Tongue (tissue), 1 donor: ENCODE measurements at regions not wholly inside any gene's neighbourhood (a gene's known extent, or its start where the extent isn't known, plus 50 kb on each side); places are given as distances from the start of the nearest gene placed in this dataset.
"Not testable (repeated sequence)": the region's sequence is repeated elsewhere in the genome, so short reads cannot be mapped to it uniquely, and the experiment has no call there.

Experiments used
- DNase-seq: peaks from one replicate; pipeline ENCODE4 v3.0.0-alpha.2; 2015

DNA sequence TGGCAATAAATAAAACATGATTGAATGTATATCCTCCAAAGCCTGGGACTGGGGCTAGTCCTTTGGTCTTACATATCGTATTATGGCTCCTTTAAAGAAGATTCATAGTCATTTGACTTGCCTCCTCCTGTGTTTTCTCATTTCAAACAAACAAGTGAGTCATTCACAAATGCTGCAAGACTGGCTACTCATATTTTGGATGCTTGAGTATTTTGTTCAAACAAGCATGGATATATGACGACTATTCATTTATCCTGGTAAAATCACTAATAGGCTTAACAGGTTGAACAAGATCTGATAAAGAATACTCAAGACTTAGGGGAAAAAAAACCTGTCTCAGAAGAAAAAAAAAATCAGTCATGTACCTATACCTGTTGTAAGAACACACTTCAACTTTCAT is 111.1 kb upstream of the CCDC28A start:
- DNase-seq, result peak; percentile 22

DNA sequence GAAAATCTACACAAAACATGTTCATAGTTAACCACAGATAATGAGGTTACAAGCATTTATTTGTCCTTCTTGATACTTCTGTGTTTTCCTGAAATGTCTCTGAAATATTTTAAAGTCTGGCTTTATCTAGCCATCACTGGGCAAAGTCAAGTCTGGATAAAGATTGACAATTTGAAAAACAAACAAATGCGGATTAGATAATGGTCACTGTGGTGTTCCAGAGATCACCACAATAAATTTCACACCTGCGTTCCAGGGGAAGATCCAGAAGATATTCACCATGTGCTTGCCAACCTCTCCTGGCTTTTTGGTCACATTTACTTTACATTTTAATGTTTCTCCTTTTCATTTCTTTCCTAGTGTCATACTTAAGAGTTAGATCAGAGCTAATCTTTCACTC is 109.7 kb upstream of the CCDC28A start:
- no peak for DNase-seq

DNA sequence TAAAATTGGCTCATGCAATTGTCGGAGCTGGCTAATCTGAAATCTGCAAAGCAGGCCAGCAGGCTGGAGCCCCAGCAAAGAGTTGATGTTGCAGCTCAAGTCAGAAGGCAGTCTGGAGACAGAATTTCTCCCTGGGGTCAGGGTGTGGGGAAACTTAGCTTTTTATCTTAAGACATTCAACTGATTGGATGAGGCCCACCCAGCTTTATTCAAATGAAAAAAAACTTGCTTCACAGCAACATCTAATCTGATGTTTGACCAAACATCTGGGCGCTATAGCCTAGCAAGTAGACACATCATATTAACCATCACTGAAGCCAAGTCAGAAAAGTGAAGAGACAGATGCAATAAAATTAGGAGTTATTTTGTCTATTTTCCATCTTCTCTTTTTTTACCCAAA is 108.8 kb upstream of the CCDC28A start:
- no peak for DNase-seq

DNA sequence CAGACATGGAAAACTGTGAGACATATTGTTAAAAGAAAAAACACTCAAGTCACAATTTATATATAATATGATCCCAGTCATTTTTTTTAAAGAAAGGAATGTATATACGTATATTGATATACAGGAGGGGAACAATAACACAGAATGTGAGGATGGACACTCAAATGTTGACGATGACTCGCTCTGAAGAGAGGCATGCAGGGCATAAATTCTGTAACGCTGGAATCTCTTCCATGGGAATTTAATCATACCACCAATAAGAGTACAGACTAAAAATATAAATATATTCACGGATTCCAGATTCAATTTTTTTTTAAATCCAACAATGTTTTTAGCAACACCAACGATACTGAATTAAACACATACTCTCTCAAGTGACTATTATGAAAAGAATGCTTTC is 106.9 kb upstream of the CCDC28A start:
- no peak for DNase-seq

- DNase-seq, result no peak
These were observed 106.2 kb upstream of the CCDC28A start for GRCh38 chr6:138667408-138667807.

- DNase-seq, result no peak
These were observed 102.2 kb upstream of the CCDC28A start for GRCh38 chr6:138671351-138671750.

GRCh38 chr6:138673346-138674014 is 100.1 kb upstream of the CCDC28A start:
- DNase-seq, result no peak

DNA sequence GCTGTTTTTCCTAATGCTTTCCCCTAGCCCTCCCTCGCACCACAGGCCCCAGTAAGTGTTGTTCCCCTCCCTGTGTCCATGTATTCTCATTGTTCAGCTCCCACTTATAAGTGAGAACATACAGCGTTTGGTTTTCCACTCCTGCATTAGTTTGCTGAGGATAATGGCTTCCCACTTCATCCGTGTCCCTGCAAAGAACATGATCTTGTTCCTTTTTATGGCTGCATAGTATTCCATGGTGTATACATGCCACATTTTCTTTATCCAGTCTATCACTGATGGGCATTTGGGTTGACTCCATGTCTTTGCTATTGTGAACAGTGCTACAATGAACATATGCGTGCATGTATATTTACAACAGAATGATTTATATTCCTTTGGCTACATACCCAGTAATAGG is 99.1 kb upstream of the CCDC28A start:
- not testable (repeated sequence) for DNase-seq

DNA sequence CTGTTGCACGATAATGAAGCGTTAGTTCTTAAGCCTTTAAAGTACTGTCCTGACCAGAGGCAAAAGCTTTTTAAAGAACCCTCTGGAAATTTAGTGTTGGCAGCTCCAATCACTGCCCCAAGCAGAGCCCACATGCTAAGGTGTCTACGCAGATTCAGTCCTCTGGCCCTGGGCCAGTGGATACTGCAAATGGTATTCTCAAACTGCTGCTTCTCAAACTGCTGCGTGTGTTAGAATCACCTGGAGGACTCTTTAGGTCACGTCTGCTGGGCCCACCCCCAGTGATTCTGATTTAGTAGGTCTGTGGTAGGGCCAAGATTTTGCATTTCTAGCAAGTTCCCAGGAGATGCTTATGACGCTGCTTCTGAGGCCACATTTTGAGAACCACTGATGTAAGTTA is 96.0 kb upstream of the CCDC28A start:
- no peak for DNase-seq

GRCh38 chr6:138678168-138678567 is 95.4 kb upstream of the CCDC28A start:
- DNase-seq, result no peak

DNA sequence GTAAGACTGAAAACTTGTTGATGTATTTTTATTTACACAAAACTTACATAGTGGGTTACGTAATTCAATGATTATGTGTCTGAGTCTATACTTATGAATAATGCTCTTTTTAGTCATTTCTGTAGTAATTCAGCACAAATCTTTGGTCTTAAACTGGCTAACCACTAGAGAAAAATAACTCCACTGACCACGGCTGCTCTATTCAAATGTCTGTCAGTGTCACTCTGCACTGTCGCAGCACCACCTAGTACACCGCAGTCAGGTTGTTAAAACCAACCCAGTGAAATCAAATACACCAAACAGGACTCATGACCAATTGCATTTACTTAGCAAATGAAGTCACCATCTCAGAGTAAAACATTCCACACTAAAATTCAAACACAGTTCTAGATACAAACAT is 93.5 kb upstream of the CCDC28A start:
- no peak for DNase-seq

DNA sequence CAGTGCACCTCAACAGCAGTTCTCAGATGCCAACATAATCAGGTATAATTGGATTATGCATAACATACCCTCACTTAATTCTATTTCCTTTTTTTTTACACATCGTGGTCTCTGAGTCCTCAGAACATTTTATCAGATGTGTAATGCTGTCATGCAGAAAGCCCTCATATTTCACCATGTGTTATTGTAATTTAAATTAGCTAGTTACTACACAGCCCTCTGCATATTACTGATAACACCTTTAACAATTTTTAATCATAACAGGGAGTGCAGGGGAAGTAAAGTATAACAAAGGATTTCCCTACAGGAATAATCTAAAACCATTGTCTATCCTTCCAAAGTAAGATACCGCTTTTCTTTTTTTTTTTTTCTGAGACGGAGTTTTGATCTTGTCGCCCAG is 91.9 kb upstream of the CCDC28A start:
- no peak for DNase-seq

DNA sequence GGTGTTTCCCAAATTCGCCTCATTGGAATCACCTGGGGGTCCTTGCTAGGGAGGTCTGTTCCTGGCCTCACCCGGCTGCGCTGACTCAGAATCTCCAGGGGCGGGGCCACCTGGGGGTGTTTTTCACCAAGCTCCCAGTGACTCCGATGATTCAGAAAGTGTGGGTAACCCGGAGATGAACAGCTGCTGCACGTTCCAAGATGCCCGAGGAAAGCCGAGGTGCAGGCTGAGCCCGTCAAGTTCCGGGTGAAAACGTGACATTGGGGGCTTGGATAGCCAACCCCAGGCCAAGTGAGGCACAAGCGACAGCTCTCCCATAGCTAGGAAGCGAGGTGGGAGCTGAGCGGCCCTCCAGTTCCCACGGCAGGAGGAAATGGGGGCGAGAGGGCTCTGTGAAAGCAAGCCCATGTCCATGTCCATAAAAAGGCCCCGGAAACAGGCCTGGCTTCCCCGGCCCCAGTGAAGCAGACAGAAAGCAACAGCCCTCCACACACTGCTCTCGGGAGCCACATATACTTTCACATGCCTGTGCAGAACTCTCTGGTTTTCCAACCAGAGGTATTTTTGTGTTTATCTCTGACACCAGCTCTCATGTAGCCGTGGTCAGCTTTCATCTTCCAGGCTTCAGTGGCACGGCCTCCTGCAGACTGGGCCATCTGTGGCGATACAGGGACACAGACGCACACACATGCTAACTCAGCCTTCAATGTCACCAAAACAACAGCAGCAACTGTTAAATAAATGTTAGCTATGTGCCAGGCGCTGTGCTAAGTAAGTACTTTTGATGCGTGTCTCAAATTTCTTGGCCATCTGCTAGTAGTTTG is 90.7 kb upstream of the CCDC28A start:
- peak; percentile 65 for DNase-seq

DNA sequence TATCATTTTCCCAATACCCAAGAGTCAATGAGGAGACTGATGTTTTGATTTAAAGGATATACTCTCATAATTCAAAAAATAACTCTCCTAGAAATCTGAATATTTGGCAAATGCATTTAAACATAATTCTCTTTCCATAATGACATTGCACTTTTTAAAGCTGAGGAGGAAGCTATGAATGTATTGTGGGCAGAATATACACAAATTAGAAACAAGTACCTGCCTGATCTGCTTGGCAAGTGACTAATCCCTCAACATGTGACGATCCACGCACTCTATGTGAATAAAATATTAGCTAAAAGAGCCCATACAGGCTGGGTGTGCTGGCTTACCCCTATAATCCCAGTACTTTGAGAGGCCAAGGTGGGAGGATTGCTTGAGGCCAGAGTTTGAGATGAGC is 88.3 kb upstream of the CCDC28A start:
- no peak for DNase-seq

DNA sequence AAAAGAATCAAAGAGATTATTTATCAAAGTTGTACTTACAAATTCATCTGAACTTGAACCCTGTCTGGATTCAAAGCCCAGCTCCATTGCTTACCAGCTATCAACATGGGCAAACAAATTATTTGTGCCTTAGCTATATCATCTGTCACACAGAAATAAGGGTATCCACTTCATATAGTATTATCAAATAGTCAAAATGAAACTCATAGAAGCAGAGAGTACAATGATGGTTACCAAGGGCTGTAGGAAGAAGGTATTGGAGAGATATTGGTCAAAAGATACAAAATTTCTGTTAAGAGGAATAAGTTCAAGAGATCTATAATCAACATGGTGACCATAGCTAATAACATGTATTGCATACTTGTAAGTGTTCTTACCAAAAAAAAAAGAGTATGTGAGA is 87.8 kb upstream of the CCDC28A start:
- no peak for DNase-seq

- no peak for DNase-seq
These were observed 85.0 kb upstream of the CCDC28A start for GRCh38 chr6:138688580-138688979.

DNA sequence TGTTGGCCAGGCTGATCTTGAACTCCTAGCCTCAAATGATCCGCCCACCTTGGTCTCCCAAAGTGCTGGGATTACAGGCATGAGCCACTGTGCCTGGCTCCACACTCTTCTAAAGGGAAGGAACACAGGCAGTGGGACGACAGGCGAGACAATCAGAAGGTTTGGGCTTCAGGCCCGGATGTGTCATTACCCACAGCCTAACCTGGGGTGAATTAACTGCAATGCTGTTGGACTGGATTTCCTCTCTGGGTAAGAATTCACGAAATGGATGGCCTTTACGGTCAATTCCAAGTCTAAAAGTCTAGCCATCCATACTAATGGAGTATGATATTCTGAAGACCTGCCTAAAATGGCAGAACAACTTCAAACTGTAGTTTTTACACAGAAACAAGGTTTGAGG is 83.7 kb upstream of the CCDC28A start:
- no peak for DNase-seq

- DNase-seq, result no peak
These were observed 82.5 kb upstream of the CCDC28A start for GRCh38 chr6:138690975-138691594.

DNA sequence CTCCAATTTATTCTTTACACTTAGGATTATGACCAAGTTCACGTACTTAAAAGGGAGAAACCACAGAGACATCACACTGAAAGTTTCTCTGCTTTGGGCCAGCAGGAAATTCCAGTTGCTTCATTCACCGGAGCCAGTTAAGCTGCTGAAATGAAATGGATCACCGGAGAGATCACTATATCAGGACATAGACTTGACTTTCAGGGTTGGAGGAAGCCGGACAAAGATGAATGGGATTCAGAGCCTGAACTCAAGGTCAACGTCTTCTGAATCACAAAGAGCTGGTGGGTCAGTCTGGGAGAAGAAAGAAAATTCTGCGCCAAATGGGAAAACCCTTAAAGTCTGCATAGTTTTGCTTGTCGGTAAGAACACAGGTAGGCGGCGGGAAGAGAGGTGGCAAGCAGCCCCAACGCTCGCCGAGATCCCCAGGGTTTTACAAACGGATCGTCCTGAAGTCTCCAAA is 81.9 kb upstream of the CCDC28A start:
- DNase-seq, result peak; percentile 28

DNA sequence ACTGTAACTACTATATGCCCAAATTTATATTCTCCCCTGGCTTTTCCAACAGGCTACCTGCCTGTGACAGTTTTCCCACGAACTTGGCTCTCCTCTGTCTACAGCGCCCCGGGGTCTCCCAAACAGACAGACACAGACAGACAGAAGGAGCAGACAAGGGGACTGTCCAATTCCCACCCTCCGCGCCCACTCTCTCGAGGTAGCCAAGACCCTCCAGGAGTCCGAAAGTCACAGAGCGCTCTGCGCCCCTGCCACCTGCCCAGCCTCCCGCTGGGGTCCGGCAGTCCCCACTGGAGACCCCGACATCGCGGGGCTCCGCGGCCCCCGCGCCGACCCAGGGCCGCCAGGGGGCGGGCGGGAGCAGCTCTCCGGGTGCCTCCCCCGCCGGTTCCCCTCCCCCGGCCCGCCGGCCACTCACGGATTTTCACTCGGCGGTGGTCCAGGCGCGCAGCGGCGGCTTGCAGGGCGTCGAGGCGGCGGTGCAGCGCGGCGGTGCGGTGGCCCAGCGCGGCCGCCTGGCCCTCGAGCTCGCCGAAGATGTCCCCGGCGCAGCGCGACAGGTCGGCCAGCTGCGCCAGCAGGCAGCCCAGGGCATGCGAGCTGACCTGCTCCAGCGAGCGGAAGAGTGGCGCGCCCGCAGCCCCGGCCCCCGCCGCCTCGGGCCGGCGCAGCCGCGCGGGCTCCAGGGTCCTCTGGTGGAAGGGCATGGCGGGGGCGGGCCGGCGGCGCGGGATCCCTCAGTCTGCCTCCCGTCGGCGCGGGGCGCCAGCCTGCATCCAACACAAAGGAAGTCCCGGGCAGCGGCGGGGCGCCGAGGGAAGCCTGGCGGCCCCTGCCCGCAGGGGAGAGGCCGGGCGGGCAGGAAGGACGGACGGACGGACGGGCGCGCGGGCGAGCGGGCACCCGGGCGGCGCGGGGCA is 81.3 kb upstream of the CCDC28A start:
- peak; percentile 85 for DNase-seq

DNA sequence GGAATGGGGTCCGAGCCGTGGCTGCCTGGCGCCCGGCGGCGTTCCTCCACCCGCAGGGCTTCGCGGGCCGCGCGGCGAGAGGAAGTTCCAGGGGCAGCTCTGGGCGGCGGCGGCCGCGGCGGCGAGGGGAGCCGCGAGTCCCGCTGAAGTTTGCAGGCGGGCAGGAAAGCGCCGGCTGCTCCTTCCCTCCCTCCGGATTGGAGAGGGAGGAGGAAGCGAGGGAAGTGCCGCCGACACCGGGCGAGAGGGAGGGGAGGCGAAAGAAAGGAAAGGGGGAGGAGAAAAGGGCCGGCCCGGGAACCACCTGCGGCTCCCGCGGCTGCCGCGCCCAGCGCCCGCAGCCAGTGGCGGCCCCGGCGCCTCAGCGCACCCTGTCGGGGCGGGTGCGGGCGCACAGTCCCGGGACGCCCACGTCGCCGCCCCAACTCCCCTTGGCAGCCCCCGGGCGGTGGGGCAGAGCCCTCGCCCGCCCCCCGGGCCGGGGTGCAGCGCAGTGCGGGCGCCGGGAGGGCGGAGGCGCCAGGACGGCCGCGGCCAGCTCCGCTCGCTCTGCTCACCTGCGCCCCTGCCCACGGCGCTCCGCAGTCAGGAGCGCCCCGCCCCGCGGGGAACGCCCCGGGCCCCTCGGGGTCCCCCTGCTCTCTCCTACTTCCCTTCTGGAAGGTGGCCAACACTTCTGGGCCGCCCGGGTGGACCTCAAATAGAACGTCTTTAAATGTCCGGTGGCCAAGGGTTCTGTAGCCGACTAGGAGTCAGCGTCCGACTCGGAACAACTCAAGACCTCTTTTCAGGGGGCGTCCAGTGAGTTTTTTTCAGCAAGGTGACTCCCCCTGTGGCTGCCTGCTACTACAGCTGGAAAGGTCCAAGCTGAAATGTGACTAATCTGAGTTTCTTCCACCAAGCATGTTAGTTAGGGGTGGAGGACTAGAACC is 80.3 kb upstream of the CCDC28A start:
- peak; percentile 78 for DNase-seq
